Activated CD8-positive, alpha-beta T cell treated with anti-CD3 and anti-CD28 coated beads for 36 hours (primary cell): ENCODE measurements at regions not wholly inside any gene's neighbourhood (a gene's known extent, or its start where the extent isn't known, plus 50 kb on each side); places are given as distances from the start of the nearest gene placed in this dataset.

Experiments
- ATAC-seq: fragments of 200-7000 bp; cut with Tn5 transposase; one replicate; pipeline ENCODE4 v1.10.0; 2021; ENCODE audit warnings: mild to moderate bottlenecking, moderate library complexity
- CTCF ChIA-PET: fragments of 350-600 bp; sonication (Branson Sonifier 250); formaldehyde crosslinking; loops from one replicate; lab custom pipeline; 2021; ENCODE audit warnings: antibody characterized with exemption; lab: Charles Lee
- POLR2A ChIA-PET: fragments of 350-600 bp; sonication (Branson Sonifier 250); formaldehyde crosslinking; loops from one replicate; lab custom pipeline; 2021; ENCODE audit warnings: antibody characterized with exemption; lab: Charles Lee
- DNase-seq: peaks from one replicate; pipeline ENCODE4 v3.0.0-alpha.2; 2020
- H3K27ac Mint-ChIP-seq: one replicate; pipeline ENCODE4 v1.8.0; 2021; ENCODE audit warnings: mild to moderate bottlenecking, mixed read lengths
- H3K27me3 Mint-ChIP-seq: one replicate; pipeline ENCODE4 v1.8.0; 2021; ENCODE audit warnings: mixed read lengths
- H3K36me3 Mint-ChIP-seq: one replicate; pipeline ENCODE4 v1.8.0; 2021; ENCODE audit warnings: low read depth, mixed read lengths
- H3K4me1 Mint-ChIP-seq: one replicate; pipeline ENCODE4 v1.8.0; 2021; ENCODE audit warnings: low read depth, mixed read lengths
- H3K4me3 Mint-ChIP-seq: one replicate; pipeline ENCODE4 v1.8.0; 2021; ENCODE audit warnings: mild to moderate bottlenecking, moderate library complexity, mixed read lengths
- H3K9me3 Mint-ChIP-seq: one replicate; pipeline ENCODE4 v1.8.0; 2021; ENCODE audit warnings: mixed read lengths
- CTCF ChIP-seq: fragments of 200-600 bp; IDR thresholded peaks from one replicate; pipeline ENCODE4 v1.8.0; 2022; ENCODE audit warnings: antibody characterized with exemption, mild to moderate bottlenecking
- intact Hi-C: fragments of 100-400 bp; cut with micrococcal nuclease; formaldehyde crosslinking; loops from one replicate; pipeline ENCODE4 v1.10.0; 2022

DNA sequence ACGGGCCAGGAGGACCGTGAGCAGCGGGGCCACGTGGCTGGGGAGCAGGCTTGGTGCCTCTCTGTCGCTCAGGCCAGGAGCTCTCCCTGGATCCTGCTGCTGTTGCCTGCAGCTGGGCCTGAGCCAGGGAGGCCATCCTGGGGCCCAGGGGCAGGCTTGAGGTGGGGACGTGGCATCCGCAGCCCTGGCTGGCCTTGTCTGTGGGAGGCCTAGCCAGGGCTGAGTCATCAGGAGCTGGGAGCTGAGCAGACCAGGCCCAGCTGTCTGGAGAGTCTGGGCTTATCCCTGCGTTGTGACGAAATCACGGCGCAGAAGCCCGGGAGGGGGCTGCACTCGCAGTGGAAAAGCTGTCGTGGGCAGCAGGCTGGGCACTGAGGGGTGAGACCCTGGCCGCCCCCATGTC is 138.8 kb upstream of the COL5A1 start:
- intact Hi-C loops: no loop called here
- Mint-ChIP-seq H3K9me3 (no peaks in the 10 kb centered on the region), H3K27me3 (peaks cover 7% of the 10 kb centered on the region), H3K4me3 (no peak overlapping the region), H3K27ac (no peak overlapping the region), H3K36me3 (no peaks in the 10 kb centered on the region), H3K4me1 (no peaks in the 10 kb centered on the region)
- no peak for TF ChIP-seq CTCF
- ChIA-PET CTCF (no interaction called here), POLR2A (no interaction called here)
- ATAC-seq (no peak), DNase-seq (no peak)

DNA sequence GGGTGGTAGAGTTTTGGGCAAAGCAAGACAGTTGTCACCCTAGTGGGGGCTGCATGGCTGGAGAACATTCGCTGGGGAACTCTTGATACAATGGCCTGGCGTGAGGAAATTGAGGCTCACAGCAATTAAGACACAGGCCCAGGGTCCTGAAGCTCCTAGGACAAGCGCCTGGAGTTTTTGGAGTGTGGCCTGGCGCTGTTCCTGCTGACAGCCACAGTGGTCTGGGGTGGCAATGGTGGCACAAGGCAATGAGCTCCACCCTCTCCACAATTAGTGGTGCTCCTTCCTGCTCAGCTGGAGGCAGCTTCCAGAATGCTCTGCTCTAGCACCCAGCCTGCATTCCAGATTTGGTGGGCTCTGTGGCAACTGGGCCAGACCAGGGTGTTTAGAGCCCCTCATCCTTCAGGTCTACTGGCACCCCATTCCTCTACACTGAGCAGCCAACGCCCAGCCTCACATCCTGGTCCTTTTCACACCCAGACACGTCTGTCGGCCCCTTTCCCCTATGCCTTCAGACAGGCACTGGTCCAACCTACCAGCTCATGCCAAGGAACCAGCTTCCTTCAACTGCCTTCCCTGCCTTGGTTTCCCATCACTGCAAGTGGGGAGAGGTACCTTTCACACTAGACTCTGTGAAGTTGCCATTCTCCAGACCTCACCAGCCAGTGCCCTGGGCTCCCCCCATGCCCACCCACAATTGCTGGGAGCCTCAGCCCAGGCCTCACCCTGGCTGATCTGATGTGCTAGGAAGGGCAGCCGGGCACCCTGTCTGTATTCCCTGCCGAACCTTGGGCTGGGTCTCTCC is 138.1 kb upstream of the COL5A1 start:
- Mint-ChIP-seq H3K9me3 (no peaks in the 10 kb centered on the region), H3K27me3 (peaks cover 8% of the 10 kb centered on the region), H3K36me3 (no peaks in the 10 kb centered on the region), H3K4me3 (no peak overlapping the region), H3K4me1 (no peaks in the 10 kb centered on the region), H3K27ac (no peak overlapping the region)
- ATAC-seq: no peak
- DNase-seq: no peak
- POLR2A ChIA-PET: no interaction called here
- intact Hi-C loops: no loop called here
- TF ChIP-seq CTCF: no peak
- CTCF ChIA-PET: no interaction called here

GRCh38 chr9:134504106-134504385 is 137.6 kb upstream of the COL5A1 start:
- ATAC-seq: no peak
- TF ChIP-seq CTCF: no peak
- H3K27ac Mint-ChIP-seq: no peak overlapping the region

GRCh38 chr9:134505032-134505431 is 136.6 kb upstream of the COL5A1 start:
- TF ChIP-seq CTCF: no peak
- Mint-ChIP-seq H3K27me3 (peaks cover 8% of the 10 kb centered on the region), H3K9me3 (no peaks in the 10 kb centered on the region), H3K27ac (no peak overlapping the region), H3K4me3 (no peak overlapping the region), H3K4me1 (no peaks in the 10 kb centered on the region), H3K36me3 (no peaks in the 10 kb centered on the region)
- ATAC-seq (no peak), DNase-seq (no peak)
- intact Hi-C loops: no loop called here
- POLR2A ChIA-PET: no interaction called here
- CTCF ChIA-PET: no interaction called here

More at GRCh38 chr9:134504106-134504385, 137.6 kb upstream of the COL5A1 start:
- no peak for DNase-seq
- ChIA-PET CTCF (no interaction called here), POLR2A (no interaction called here)
- no peaks in the 10 kb centered on the region for H3K4me1 Mint-ChIP-seq
- no peaks in the 10 kb centered on the region for H3K36me3 Mint-ChIP-seq
- intact Hi-C loops: no loop called here
- H3K4me3 Mint-ChIP-seq: no peak overlapping the region
- H3K27me3 Mint-ChIP-seq: peaks cover 8% of the 10 kb centered on the region
- no peaks in the 10 kb centered on the region for H3K9me3 Mint-ChIP-seq

GRCh38 chr9:134509281-134509680 is 132.3 kb upstream of the COL5A1 start:
- Mint-ChIP-seq H3K27me3 (peaks cover 4% of the 10 kb centered on the region), H3K4me1 (no peaks in the 10 kb centered on the region), H3K4me3 (no peak overlapping the region), H3K27ac (no peak overlapping the region), H3K36me3 (no peaks in the 10 kb centered on the region), H3K9me3 (no peaks in the 10 kb centered on the region)
- no peak for TF ChIP-seq CTCF
- no peak for ATAC-seq
- DNase-seq: no peak
- CTCF ChIA-PET: no interaction called here
- intact Hi-C loops: no loop called here
- POLR2A ChIA-PET: no interaction called here
